NCI-H1092 (cell line): ENCODE measurements at regions not wholly inside any gene's neighbourhood (a gene's known extent, or its start where the extent isn't known, plus 50 kb on each side); places are given as distances from the start of the nearest gene placed in this dataset.

Experiments
- DNase-seq: peaks from one replicate; lab custom pipeline; 2025; lab: John Stamatoyannopoulos, UW

- no peak for DNase-seq
These were observed 307.3 kb downstream of the TDRD15 start for GRCh38 chr2:21431078-21431477.

DNA sequence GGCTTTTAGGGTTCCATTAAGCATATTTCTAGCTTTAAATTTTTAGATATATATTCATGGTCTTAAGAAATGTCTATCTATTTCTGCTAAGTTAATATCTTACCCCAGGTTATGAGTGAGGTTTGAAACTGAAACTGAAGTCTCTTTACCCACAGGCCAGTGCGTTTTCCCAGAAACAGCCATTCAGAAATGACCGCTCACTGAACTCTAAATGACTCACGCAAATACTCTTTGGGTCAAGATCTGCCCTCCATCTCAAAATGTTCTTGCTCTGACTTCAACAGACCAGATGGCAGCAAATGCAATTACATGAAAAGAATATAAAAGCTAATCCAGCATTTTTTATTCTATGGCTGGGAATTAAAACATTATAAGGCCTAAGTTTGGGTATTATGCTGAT, 315.2 kb downstream of the TDRD15 start:
- DNase-seq = no peak

- no peak for DNase-seq
These were observed 317.7 kb downstream of the TDRD15 start for GRCh38 chr2:21441442-21441841.

- DNase-seq = no peak
These were observed 319.8 kb downstream of the TDRD15 start for GRCh38 chr2:21443494-21444105.

GRCh38 chr2:21449881-21450280, 326.1 kb downstream of the TDRD15 start:
- no peak for DNase-seq

- DNase-seq = no peak
These were observed 327.6 kb downstream of the TDRD15 start for GRCh38 chr2:21451403-21451802.

- no peak for DNase-seq
These were observed 328.5 kb downstream of the TDRD15 start for GRCh38 chr2:21452263-21452662.

GRCh38 chr2:21452678-21453077, 328.9 kb downstream of the TDRD15 start:
- DNase-seq = no peak

GRCh38 chr2:21453723-21454450, 330.1 kb downstream of the TDRD15 start:
- DNase-seq = no peak

- no peak for DNase-seq
These were observed 331.1 kb downstream of the TDRD15 start for GRCh38 chr2:21454839-21455238.

GRCh38 chr2:21461754-21462240, 338.0 kb downstream of the TDRD15 start:
- DNase-seq = no peak

GRCh38 chr2:21466341-21466927, 342.7 kb downstream of the TDRD15 start:
- DNase-seq = no peak

DNA sequence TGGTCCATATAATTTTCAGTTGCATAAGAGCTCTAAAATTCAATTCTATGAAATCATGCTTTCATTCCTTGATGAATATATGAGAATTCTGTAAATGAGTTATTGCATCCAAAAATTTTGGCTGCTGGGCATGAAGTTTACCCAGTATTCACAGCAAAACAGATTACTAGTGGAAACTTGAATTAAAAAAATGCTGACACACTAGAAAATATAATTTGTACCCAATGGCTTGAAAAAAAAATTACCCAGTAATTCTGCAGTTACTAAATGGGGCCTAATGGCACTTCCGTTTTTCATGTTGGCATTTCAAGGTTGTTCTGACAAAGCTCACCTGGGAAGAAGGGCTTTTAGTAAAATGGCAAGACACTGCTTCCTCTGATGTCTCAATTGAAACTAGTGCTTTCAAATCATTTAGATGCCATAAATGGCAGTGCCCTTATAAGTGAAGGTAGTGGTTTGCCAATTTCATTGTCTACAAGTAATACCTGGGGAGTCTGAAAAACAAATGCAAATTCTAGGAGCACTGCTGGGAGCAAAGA, 343.6 kb downstream of the TDRD15 start:
- no peak for DNase-seq

DNA sequence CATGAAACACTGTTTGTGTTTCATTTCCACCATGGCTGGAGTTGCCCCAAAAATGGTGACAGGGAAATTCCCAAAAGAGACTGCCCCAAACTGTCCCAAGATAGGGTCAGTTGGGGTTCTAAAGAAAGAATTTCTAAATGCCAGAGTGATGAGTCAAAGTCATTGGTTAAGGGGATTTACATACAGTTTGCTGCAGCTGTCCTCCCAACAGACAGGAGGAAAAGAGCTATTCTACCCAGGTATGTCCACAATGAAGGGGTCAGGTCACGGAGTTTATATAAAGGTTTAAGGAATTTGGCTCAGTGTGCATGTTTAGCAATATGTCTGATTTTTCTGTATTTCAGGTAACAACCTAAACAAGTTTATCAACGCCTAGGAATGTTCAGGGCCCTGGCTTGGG, 344.1 kb downstream of the TDRD15 start:
- no peak for DNase-seq

DNA sequence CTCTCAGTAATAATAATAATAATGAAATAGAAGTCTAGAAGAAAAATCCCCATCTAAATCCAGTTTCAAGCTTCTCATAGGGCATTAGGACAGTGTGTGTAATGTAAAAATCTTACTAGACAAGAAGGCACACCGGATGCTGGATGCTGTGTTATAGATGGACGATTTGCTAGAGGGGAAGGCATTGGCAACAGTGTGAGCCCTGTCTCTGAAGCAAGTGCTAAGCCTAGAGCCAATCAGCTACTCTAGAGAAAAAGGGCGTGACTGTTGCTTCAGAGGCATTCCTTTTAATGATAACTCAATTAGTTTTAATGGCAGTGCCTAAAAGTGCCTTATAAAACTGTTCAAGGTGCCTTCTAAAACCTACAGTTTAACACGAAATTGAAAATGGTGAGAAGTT, 344.9 kb downstream of the TDRD15 start:
- DNase-seq = no peak

GRCh38 chr2:21469158-21469557, 345.4 kb downstream of the TDRD15 start:
- DNase-seq = no peak

DNA sequence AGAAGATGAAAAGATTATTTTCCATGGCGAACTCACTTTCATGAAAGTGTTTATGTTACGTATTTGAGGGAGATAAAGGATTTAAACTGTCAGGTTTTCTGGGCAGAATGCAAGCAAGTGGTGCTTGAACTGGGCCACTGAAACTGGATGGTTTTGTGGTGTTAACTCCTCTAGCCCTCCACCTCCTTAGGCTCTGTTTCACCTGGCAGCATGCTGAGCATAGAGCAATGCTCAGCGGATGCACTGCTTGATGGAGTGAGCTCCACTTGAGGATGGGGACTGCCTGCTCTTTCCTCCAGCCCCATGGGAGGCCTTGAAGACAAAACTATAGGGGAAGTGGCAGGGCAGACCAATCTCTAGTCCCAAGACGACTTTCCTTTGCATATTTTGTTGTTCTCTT, 345.8 kb downstream of the TDRD15 start:
- DNase-seq = no peak

DNA sequence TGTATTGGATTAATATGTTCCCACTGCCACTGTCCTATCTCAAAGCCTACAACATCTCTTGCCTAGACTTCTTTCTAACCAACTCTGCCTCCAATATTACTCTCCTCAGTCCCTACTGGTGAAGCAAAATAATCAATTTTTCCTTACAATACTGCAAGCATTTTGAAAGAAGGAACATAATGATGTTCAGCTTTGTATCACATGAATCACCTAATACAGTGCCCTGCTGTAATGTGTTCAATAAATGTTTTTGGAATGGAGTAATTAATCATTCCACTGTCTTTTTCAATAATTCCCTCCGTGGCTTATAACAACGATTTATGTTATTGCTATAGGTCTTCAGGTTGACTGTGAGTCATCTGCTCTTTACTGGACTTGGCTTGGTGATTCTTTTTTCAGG, 356.4 kb downstream of the TDRD15 start:
- no peak for DNase-seq

- no peak for DNase-seq
These were observed 360.9 kb downstream of the TDRD15 start for GRCh38 chr2:21484643-21485042.

GRCh38 chr2:21486445-21486844, 362.7 kb downstream of the TDRD15 start:
- DNase-seq = no peak

- no peak for DNase-seq
These were observed 365.3 kb downstream of the TDRD15 start for GRCh38 chr2:21489080-21489479.

- DNase-seq = no peak
These were observed 374.2 kb downstream of the TDRD15 start for GRCh38 chr2:21498016-21498415.

DNA sequence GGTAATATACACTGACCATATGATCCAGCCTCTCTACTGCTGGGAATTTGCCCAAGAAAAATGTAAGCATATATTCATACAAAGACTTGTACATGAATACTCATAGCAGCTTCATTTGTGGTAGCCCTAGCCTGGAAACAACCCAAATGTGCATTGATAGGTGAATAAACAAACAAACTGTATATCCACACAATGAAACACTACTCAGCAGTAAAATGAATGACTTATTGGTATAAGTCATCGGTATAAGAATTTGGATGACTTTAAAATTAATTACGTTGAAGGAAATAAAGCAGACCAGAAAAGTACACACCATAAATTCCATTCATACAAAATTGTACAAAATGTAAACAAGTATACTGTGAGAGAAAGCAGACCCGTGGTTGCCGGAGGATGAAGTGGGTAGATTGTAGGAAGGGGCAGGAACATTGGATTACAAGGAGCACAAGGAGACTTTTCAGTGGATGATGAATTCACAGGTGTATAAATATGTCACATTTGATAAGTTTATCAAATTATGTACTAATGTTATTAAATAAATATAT, 376.7 kb downstream of the TDRD15 start:
- DNase-seq = no peak
